HEK293 (cell line): ENCODE measurements at regions not wholly inside any gene's neighbourhood (a gene's known extent, or its start where the extent isn't known, plus 50 kb on each side); places are given as distances from the start of the nearest gene placed in this dataset.

Source experiments
- CTCF ChIA-PET: fragments of 350-600 bp; formaldehyde crosslinking; extraction: SDS; loops from one replicate; lab custom pipeline; 2021; ENCODE audit warnings: antibody characterized with exemption; lab: Yijun Ruan, JAX
- POLR2A ChIA-PET: fragments of 300-600 bp; formaldehyde crosslinking; extraction: SDS; loops from one replicate; lab custom pipeline; 2020; ENCODE audit warnings: antibody characterized with exemption, inconsistent platforms; lab: Yijun Ruan, JAX
- H3K27ac ChIP-seq: fragments of 200-500 bp; sonication (Bioruptor generic); 2 replicates; pipeline ENCODE4 v1.5.1; 2014; ENCODE audit warnings: low read depth, low read length, control low read depth, inconsistent platforms; ENCODE audit errors: extremely low read depth
- H3K36me3 ChIP-seq, 2 experiments: fragments of 200-500 bp in 1 of 2; sonication (Bioruptor generic) in 1 of 2; 1 replicate in 1 of 2; 2 replicates in 1 of 2; pipeline ENCODE4 v1.5.1; 2014 to 2017; ENCODE audit warnings: inconsistent platforms in 2 of 2, low read length in 2 of 2; ENCODE audit not compliant: control insufficient read depth in 2 of 2, insufficient read depth in 1 of 2
- H3K4me1 ChIP-seq: fragments of 200-500 bp; sonication (Bioruptor generic); 2 replicates; pipeline ENCODE4 v1.5.1; 2014; ENCODE audit warnings: mild to moderate bottlenecking, low read length, inconsistent platforms; ENCODE audit not compliant: control insufficient read depth, insufficient read depth
- H3K4me3 ChIP-seq: 2 replicates; pipeline ENCODE4 v1.5.1; 2011; ENCODE audit warnings: low read depth, mild to moderate bottlenecking, control low read depth, low read length, moderate library complexity
- H3K9me3 ChIP-seq: fragments of 200-500 bp; sonication (Bioruptor generic); 2 replicates; pipeline ENCODE4 v1.5.1; 2014; ENCODE audit warnings: low read depth, low read length, inconsistent platforms; ENCODE audit not compliant: control insufficient read depth, insufficient read depth
- CTCF ChIP-seq: fragments of 450-650 bp; formaldehyde crosslinking; IDR thresholded peaks from 2 replicates; pipeline ENCODE4 v1.5.1; 2016; ENCODE audit warnings: missing biosample characterization, missing genetic modification characterization
- PATZ1 ChIP-seq: fragments of 450-650 bp; formaldehyde crosslinking; IDR thresholded peaks from 2 replicates; pipeline ENCODE4 v1.5.1; 2016; ENCODE audit warnings: missing biosample characterization, missing genetic modification characterization
- ZBTB17 ChIP-seq: fragments of 450-650 bp; formaldehyde crosslinking; IDR thresholded peaks from 2 replicates; pipeline ENCODE4 v1.5.1; 2016; ENCODE audit warnings: missing biosample characterization, missing genetic modification characterization
- ZIC2 ChIP-seq: fragments of 450-650 bp; formaldehyde crosslinking; IDR thresholded peaks from 2 replicates; pipeline ENCODE4 v1.5.1; 2016; ENCODE audit warnings: missing biosample characterization, missing genetic modification characterization
- ZNF366 ChIP-seq: fragments of 450-650 bp; formaldehyde crosslinking; conservative IDR thresholded peaks from 2 replicates; pipeline ENCODE4 v1.5.1; 2016; ENCODE audit warnings: missing biosample characterization, missing genetic modification characterization
- ZNF555 ChIP-seq: fragments of 450-650 bp; formaldehyde crosslinking; conservative IDR thresholded peaks from 2 replicates; pipeline ENCODE4 v1.5.1; 2017; ENCODE audit warnings: missing biosample characterization, mild to moderate bottlenecking, missing genetic modification characterization, inconsistent platforms

DNA sequence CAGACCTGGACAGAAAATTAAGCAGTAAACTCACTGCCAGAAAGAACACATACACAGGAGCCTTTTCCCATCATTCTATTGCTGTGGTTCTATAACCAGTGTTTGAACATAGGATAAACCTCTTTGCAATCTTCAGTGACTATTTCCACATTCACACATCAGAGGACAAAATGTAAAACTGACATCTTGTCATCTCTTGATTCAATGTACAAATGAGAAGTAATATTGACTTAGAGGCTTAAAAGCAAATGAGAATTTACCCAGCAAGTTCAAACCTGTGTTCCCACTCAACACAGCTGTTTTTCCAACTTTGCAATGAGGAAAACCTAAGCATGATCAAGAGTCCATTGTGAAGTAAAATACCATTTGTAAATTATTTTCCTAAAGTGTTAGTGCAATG, 307.1 kb upstream of the CPXCR1 start:
- H3K36me3 ChIP-seq, result no peaks in the 10 kb centered on the region
- peaks cover 10% of the 10 kb centered on the region for H3K9me3 ChIP-seq
- no peak overlapping the region for H3K27ac ChIP-seq
- ChIA-PET CTCF (no interaction called here), POLR2A (no interaction called here)
- no peak overlapping the region for H3K4me3 ChIP-seq
- no peak for TF ChIP-seq ZIC2 (tag by site-specific recombination)
- no peak for TF ChIP-seq ZNF555 (tag by site-specific recombination)
- no peak for TF ChIP-seq ZBTB17
- TF ChIP-seq ZNF366 (tag by site-specific recombination), result no peak
- no peak for TF ChIP-seq CTCF (tag by site-specific recombination)
- no peak for TF ChIP-seq PATZ1 (tag by site-specific recombination)
- H3K4me1 ChIP-seq, result no peaks in the 10 kb centered on the region
